GM21576 (cell line): ENCODE measurements at regions not wholly inside any gene's neighbourhood (a gene's known extent, or its start where the extent isn't known, plus 50 kb on each side); places are given as distances from the start of the nearest gene placed in this dataset.

Experiments used
- ATAC-seq: cut with Tn5 transposase; IDR thresholded peaks from one replicate; pipeline ENCODE4 v1.9.1; 2021; ENCODE audit warnings: mild to moderate bottlenecking, moderate library complexity; ENCODE audit not compliant: unreplicated experiment

GRCh38 chr10:61356354-61356753 is 96.8 kb downstream of the TMEM26 start:
- no peak for ATAC-seq

DNA sequence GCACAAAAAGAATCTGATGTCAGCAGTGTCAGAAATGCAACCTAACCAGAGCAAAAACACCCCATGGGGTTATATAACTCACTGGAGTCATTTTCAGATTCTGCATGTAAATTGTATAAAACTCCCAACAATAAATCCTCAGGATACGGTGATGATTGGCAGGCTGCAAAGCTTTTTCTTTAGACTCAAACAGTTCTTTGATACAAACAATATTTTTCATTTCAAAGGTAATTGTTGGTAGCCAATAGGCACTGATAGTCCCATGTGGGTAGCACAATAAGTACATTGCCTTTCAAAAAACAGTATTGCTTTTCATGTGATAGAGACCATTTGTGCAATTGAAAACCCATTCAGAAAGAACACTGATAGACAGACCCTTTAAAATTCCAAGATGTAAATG is 98.0 kb downstream of the TMEM26 start:
- no peak for ATAC-seq

- no peak for ATAC-seq
These were observed 98.7 kb downstream of the TMEM26 start for GRCh38 chr10:61354401-61354975.

- no peak for ATAC-seq
These were observed 102.4 kb downstream of the TMEM26 start for GRCh38 chr10:61350794-61351193.

DNA sequence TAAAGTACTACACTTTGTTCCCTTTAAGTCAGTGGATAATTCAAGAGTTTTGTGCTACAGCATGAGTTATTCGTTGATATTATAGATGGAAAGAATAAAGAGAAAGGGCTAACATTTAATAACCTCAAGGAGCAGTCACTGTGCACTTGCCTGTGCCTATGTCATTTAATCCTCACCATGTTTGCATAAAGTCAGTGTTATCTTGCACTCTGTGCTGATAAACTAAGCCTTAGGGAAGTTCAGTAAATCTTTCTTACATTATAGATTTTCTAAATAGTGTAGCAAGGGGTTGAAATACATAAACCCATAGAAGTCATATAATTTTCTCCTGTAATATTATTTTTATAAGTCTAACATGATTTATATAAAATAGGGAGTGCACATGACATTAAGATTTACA is 103.1 kb downstream of the TMEM26 start:
- no peak for ATAC-seq

DNA sequence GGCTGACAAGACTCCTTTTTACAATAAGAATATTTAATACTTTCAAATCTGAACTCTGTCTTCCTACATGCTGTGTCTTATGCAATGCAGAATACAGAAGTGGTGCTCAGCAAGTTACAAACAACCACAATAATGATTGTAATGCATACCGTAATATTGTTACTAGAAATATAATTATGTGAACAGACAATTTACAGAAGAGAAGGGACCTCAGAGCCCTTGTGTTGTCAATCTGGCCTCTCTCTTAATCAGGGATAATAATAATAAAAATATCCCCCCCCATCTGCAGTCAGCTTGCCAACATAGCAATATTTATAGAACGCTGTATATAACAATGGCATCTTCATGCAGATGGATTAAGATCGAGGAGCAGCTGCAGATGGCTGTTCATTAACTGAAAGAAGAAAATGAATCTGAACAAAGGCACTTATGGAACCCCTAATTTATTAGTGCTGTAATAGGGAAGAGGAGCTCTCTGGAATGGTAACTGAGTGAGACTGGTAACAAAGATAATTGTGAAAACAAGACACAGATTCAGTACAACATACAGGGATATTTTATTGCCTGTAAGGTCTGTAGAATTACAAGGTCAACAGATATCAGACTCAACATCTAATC is 106.3 kb downstream of the TMEM26 start:
- no peak for ATAC-seq

GRCh38 chr10:61343796-61344195 is 109.4 kb downstream of the TMEM26 start:
- ATAC-seq: no peak

DNA sequence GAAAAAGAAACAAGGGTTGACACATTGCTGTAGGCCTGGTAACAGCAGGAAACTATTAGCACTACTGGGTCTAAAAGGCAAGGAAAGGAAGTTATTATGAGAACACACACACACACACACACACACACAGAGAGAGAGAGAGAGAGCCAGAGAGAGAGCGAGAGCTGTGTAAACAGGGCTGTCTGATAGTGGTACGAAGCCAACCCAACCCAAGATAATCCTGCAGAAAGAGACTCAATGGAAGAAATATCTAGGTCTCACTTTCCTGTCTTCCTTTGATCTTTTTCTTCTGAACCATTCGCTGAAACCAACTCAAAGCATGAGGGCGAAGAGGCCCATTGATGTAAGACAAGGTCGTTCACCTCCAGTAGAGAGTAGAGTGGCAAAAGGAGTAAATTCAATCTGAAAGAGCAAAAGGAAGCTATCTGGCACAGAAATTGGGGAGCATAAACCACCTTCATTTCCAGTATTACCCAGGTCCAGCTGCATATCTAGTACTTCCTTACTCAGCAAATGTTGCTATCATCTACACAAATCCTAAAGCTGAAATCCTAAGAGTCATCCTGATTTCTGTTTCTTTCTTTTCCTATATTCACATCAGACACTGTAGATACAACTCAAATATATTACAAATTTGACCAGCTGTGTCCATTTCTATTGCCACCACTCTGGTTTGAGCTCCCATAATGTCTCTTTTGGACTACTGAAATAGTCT is 110.2 kb downstream of the TMEM26 start:
- ATAC-seq: no peak

- no peak for ATAC-seq
These were observed 112.2 kb downstream of the TMEM26 start for GRCh38 chr10:61341008-61341407.

DNA sequence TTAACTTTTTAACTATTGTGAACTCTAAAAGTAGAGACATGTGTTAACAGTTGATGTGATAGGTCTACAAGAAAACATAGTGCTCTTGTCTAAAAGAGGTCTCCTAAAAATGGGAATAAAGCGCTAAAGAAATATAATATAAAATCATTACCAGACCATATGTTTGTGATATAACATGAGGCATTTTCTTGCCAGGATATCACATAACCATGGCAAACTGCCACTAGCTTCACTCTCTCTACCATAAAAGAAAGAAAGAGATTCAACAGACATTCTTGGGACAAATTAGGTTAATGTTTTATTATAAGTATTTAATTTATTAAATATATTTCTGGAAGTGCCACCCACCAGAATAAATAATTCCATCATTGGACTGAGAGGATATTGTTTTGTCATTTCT is 115.0 kb downstream of the TMEM26 start:
- no peak for ATAC-seq

- ATAC-seq: no peak
These were observed 115.4 kb downstream of the TMEM26 start for GRCh38 chr10:61337741-61338140.

GRCh38 chr10:61336831-61337230 is 116.3 kb downstream of the TMEM26 start:
- ATAC-seq: no peak

DNA sequence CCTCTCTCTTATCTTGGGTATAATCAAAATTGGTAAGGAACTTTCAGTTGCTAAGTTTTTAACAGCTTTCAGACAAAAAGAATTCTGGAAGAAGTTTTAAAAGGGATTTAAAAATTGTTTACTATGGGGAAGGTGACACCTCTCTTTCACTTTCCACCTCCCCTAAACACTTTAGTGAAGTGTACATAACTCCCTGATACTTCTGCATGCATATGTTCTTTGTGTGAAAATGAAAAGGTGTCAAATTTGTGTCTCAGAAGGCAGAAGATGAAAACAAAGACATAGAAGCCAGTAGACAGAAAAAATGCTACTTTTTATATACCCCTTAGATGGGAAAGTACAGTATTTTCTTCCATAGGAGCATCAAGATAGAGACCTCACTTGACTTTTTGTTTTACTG is 117.8 kb downstream of the TMEM26 start:
- ATAC-seq: no peak

- no peak for ATAC-seq
These were observed 120.6 kb downstream of the TMEM26 start for GRCh38 chr10:61332581-61332980.

DNA sequence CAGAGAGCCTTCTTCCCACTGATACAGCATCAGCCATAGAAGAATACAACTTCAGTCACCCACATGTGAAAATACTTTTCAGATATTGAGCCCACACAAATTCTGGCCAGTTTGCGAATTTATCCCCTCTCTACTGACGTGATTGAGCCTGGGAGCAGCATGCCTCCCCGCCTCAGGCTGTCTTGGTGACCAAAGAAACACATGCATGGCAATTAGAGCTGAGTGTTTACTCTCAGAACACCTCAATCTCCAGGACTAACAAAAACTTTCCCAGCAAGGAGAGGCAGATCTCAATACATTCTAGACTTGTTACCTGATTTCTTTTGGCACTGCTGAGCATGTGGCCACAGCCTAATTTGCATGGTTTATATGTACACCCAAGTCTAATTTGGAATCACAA is 122.5 kb downstream of the TMEM26 start:
- no peak for ATAC-seq

GRCh38 chr10:61329854-61330253 is 123.3 kb downstream of the TMEM26 start:
- peak; percentile 55 for ATAC-seq

DNA sequence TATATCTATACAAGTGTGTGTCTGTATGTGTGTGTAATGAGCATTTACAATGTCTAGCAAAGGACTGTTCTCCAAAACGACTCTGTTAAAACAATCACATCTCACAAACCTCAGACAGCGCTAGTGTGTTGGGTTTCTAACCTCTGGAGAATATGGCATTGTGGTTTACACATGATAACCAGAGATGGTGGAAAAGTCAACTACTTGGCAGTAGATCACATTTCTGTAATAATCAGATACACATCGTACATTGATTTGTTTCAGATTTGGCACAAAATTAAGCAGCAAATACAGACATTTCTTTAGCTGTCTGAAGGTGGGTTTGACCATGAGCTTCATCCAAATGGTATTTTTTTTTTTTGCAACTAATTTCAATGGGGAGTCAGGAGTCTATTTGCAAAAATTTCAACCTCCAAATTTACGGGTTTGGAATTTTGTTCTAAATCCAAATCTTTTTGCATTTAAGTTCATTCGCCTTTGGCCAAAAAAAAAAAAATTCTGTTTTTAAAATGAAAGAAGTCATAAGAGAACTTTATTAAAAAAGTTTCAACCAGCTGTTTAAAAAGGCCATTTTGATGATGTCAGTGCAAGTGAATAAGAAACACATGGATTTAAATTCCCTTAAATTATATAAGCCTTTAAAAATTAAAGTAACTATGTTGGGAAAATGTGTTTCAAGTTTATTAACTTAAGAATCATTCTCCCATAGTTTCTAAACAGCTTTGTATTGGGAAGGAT is 127.8 kb downstream of the TMEM26 start:
- ATAC-seq: no peak

DNA sequence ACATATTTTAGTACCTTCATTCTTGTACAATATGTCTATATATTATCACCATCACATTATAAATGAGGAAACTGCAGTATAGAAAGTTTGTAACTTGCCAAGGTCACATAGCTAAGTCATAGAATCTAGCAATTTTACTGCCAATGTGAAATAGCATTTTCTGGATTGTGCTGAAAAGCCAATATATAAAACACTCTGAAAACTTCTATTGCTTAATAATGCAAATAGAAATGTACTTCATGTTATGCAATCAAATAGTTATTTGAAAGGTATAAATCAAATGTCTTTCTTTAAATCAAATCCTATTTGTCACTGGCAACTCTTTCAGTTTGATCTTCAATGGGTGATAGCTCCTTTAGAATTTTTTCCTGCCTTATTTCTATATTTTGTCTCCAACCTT is 129.5 kb downstream of the TMEM26 start:
- ATAC-seq: no peak

- ATAC-seq: no peak
These were observed 131.9 kb downstream of the TMEM26 start for GRCh38 chr10:61321041-61321857.

DNA sequence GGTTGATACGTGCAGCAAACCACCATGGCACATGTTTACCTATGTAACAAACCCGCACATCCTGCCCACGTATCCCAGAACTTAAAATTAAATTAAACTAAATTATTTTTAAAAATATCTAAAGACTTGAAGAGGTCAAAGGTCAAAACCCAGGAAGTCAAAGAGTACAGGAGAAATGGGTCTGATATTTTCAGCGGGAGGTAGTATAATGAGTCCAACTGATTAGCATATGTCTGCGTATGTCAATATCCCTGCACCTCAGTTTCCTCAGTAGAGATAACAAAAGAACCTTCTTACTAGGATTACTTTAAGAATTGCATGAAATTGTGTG is 133.0 kb downstream of the TMEM26 start:
- ATAC-seq: no peak
